Hematopoietic multipotent progenitor cell treated with erythropoietin and hydrocortisone succinate and interleukin-3 and kit ligand, for 4 days (in vitro differentiated cells): ENCODE measurements at regions not wholly inside any gene's neighbourhood (a gene's known extent, or its start where the extent isn't known, plus 50 kb on each side); places are given as distances from the start of the nearest gene placed in this dataset.
A peak's percentile ranks its signal among the peaks of the same experiment; 100 is the strongest.

Source experiments
- DNase-seq: peaks from one replicate; pipeline ENCODE4 v3.0.0-alpha.2; 2015

- no peak for DNase-seq
Measured at GRCh38 chr1:25055324-25055780, 125.3 kb upstream of the RUNX3 start.

GRCh38 chr1:25054526-25055323 lies 124.6 kb upstream of the RUNX3 start:
- no peak for DNase-seq

GRCh38 chr1:25053576-25054250 lies 123.6 kb upstream of the RUNX3 start:
- peak; percentile 38 for DNase-seq

- no peak for DNase-seq
Measured at GRCh38 chr1:25051906-25052305, 121.8 kb upstream of the RUNX3 start.

GRCh38 chr1:25051504-25051903 lies 121.4 kb upstream of the RUNX3 start:
- no peak for DNase-seq

GRCh38 chr1:25050165-25050564 lies 120.1 kb upstream of the RUNX3 start:
- no peak for DNase-seq

- DNase-seq: no peak
Measured at GRCh38 chr1:25049190-25049589, 119.1 kb upstream of the RUNX3 start.

GRCh38 chr1:25048728-25049127 lies 118.7 kb upstream of the RUNX3 start:
- DNase-seq: no peak

GRCh38 chr1:25047506-25048240 lies 117.6 kb upstream of the RUNX3 start:
- no peak for DNase-seq

- no peak for DNase-seq
Measured at GRCh38 chr1:25046194-25046532, 116.1 kb upstream of the RUNX3 start.

- DNase-seq: no peak
Measured at GRCh38 chr1:25045480-25046193, 115.6 kb upstream of the RUNX3 start.

GRCh38 chr1:25043228-25043580 lies 113.1 kb upstream of the RUNX3 start:
- DNase-seq: no peak

- DNase-seq: no peak
Measured at GRCh38 chr1:25042331-25043227, 112.5 kb upstream of the RUNX3 start.

GRCh38 chr1:25041916-25042315 lies 111.8 kb upstream of the RUNX3 start:
- no peak for DNase-seq

GRCh38 chr1:25040122-25040685 lies 110.1 kb upstream of the RUNX3 start:
- no peak for DNase-seq

- DNase-seq: no peak
Measured at GRCh38 chr1:25039229-25039628, 109.2 kb upstream of the RUNX3 start.

GRCh38 chr1:25038699-25039098 lies 108.6 kb upstream of the RUNX3 start:
- no peak for DNase-seq

GRCh38 chr1:25037174-25038074 lies 107.3 kb upstream of the RUNX3 start:
- DNase-seq: peak; percentile 85

- no peak for DNase-seq
Measured at GRCh38 chr1:25036117-25036546, 106.1 kb upstream of the RUNX3 start.

GRCh38 chr1:25035523-25036116 lies 105.5 kb upstream of the RUNX3 start:
- no peak for DNase-seq
